Posterior cingulate gyrus (tissue), 11 donors: ENCODE measurements at regions not wholly inside any gene's neighbourhood (a gene's known extent, or its start where the extent isn't known, plus 50 kb on each side); places are given as distances from the start of the nearest gene placed in this dataset.

Source experiments
- DNase-seq, 10 donors: peaks; one replicate each; pipeline versions ENCODE4 v3.0.0 to v3.0.0-alpha.2; 2020 to 2021; ENCODE audit warnings: mixed read lengths in 3 of 10
- intact Hi-C: fragments of 100-400 bp; cut with DNase I; formaldehyde crosslinking; loops from one replicate; pipeline ENCODE4 v1.15.1; 2023

DNA sequence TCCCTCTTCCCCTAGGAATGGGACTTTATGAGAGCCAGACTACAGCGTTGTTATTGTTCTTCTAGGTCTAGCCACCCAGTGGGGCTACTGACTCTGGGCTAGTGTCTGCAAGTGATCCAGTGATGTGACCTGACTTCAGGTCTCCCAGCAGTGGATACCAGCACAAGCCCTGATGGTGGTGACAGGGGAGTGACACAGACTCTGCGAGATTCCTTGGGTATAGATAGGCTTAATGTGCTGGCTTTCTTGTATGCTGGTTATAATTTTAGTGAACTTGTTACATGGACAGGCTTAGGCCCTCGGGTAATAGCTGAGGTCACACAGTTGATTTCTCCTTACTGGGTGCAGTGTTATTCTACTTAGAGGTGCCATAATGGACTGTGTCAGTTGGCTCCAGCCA lies 106.9 kb downstream of the TBC1D30 start:
- intact Hi-C loops: no loop called here
- no peak for DNase-seq

- intact Hi-C loops: no loop called here
- DNase-seq: no peak
Observed at GRCh38 chr12:64931981-64932380, 107.5 kb downstream of the TBC1D30 start.

- no peak for DNase-seq
- intact Hi-C loops: no loop called here
Observed at GRCh38 chr12:64933791-64934190, 109.3 kb downstream of the TBC1D30 start.

GRCh38 chr12:64937452-64937851 lies 113.0 kb downstream of the TBC1D30 start:
- DNase-seq: no peak
- intact Hi-C loops: no loop called here

- no peak for DNase-seq
Observed at GRCh38 chr12:64938179-64938578, 113.7 kb downstream of the TBC1D30 start.

GRCh38 chr12:64943686-64944085 lies 119.2 kb downstream of the TBC1D30 start:
- no peak for DNase-seq
- intact Hi-C loops: no loop called here

More at GRCh38 chr12:64938179-64938578, 113.7 kb downstream of the TBC1D30 start:
- intact Hi-C loops: no loop called here

- intact Hi-C loops: no loop called here
- no peak for DNase-seq
Observed at GRCh38 chr12:64944966-64945365, 120.5 kb downstream of the TBC1D30 start.

DNA sequence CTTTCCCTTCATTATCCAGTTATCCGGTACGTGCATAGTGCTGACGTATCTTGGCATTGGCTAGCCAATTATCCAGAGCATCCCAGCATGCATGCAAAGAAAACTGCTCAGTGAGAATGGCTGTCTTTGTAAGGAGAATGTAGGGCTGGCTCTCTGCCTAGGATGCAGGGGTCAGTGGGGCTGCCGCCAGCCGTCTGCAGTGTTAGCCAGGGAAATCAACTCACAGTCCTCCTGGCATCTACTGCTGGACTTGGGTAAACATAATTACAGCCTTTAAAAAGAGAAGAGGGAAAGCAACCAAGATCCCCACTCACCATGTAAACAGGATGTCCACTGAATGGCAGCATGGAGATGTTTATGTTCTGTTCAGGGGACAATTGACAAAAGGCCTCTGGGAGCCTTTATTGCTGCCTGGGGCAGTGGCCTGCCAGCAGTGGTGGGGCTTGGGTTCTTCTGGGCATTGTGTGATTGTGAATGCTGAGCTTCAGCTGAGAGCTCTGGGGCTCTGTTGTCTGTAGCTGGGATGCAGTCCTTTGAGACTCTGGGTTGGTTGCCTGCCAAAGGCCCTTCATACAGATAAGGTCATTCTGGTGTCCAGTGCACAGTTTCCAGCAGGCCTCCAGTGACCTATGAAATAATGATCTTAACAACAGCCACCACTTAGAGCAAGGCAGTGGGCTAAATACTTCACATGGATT lies 121.8 kb downstream of the TBC1D30 start:
- peak; percentile 67 to 96 (median 77) for DNase-seq
- intact Hi-C loops: no loop called here

DNA sequence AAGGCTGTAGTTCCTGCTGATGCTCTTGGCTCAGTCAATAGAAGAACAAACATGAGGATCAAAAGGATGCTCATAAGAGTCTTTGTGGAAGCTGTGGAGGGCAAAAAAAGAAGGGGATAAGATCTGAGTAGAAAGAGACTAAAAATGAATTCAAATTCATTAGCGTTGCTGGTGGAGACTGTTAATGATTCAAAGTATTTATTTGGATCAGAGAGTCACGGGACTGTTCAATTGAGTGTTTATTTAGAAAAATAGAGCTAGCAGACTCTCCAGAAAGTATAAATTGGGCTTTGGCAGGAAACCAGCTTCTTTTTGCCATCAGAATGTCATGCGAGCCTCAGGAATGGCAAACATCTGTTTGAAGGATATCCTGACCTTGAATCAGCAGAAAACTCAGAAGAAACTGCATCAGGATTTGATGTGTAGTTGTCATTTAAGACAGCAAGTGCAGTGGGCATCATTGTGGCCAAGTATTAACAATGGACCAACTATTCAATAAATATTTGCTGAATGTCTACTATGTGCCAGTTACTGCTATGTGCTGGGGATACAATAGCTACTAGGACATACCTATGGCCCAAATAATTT lies 126.4 kb downstream of the TBC1D30 start:
- intact Hi-C loops: no loop called here
- DNase-seq: no peak

DNA sequence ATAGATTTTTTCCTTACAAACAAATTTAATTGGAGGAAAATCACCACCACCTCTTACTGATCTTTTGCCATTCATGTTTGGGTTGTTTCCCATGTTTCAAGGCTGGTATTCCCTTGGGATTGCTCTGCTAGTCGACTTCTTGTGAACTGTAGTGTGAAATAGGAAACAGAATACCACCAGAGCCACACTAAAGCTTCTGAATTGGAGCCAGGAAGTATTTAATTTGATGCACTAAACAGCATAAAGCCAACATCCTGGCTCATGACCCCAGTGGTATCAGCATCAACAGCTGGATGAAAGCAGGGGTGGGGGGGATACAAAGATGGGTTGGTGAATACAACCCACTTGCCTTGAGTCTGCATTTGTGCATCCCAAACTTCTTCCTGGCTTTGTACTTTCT lies 127.5 kb downstream of the TBC1D30 start:
- intact Hi-C loops: no loop called here

GRCh38 chr12:64955746-64956145 lies 131.3 kb downstream of the TBC1D30 start:
- DNase-seq: no peak
- intact Hi-C loops: no loop called here

More for the DNA sequence above, 127.5 kb downstream of the TBC1D30 start:
- DNase-seq: no peak

DNA sequence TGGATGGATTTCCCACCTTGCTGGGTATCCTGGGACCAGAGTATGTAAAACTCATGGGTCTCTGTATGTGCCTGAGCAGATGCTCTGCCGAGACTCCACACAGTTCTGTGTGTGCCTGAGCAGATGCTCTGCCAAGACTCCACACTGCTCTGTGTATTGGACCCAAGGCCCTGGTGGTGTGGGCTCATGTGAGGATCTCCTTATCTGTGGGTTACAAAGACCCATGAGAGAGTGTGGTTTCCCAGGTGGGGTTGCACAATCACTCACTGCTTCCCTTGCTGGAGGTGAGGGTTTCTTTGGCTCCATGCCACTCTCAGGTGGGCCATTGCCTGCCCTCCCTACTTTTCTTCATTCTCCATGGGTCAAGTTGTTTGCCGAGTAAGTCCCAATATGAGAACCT lies 141.5 kb downstream of the TBC1D30 start:
- intact Hi-C loops: no loop called here
- DNase-seq: no peak

- DNase-seq: no peak
- intact Hi-C loops: no loop called here
Observed at GRCh38 chr12:64968989-64969819, 144.8 kb downstream of the TBC1D30 start.

GRCh38 chr12:64976131-64976530 lies 145.0 kb downstream of the WIF1 start:
- intact Hi-C loops: no loop called here
- no peak for DNase-seq

DNA sequence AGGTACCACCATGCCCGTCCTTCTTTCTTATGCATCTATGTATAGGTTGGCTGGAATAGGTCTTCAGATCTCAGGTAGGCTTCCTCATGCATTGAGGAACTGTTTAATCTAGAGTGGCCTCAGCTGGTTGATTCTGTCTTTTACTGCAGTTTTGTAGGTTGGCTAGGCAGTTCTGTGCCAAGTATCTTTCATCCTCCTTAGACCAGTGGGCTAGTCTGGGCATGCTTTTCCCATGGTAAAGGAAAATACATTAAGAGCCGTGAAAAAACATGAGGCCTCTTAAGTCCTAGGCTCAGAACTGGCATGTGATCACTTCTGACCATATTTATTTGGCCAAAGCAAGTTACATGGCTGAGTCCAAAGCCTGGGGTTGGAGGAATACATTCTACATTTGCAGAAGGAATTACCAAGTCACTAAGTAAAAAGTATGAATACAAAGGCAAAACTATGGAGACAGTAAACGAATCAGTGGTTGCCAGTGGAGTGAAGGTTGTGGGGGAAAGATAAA lies 137.3 kb downstream of the WIF1 start:
- intact Hi-C loops: no loop called here
- no peak for DNase-seq

GRCh38 chr12:64991121-64991611 lies 129.9 kb downstream of the WIF1 start:
- DNase-seq: no peak
- intact Hi-C loops: no loop called here

GRCh38 chr12:64992116-64992515 lies 129.0 kb downstream of the WIF1 start:
- no peak for DNase-seq
- intact Hi-C loops: no loop called here

DNA sequence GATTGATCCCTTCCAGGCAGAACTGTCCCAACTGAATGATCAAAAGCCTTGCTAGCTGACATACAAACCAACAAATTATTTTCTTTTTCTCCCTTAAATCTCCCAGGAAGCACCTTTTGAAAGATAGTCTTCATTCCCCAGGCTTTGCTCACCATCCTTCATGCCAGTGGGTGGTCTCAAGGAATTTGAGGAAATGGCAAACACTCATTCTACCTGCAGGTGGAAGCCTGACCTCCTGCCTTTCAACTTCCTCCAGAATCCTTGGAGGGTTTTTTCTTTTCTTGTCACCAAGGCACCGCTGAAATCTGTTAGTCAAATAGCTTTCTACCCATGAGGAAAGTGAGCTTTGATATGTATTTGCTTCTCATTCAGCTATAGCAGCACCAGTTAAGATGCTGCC lies 128.5 kb downstream of the WIF1 start:
- intact Hi-C loops: no loop called here
- DNase-seq: no peak

DNA sequence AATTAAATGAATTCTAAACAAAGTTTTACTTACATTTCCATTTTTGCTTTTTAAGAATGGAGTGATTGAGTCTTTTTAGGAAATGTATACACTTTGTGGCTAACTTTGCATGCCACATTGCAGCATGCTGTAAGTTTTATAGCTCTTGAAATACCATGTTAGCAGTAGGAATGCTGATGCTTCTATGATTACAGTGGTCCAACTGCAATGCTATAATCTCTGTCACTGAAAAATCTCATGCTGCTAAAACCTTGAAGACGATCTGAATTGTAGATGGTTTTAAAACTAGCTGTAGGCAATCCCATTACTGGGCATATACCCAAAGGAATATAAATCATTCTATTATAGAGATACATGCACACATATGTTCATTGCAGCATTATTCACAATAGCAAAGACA lies 127.6 kb downstream of the WIF1 start:
- DNase-seq: no peak
- intact Hi-C loops: no loop called here

DNA sequence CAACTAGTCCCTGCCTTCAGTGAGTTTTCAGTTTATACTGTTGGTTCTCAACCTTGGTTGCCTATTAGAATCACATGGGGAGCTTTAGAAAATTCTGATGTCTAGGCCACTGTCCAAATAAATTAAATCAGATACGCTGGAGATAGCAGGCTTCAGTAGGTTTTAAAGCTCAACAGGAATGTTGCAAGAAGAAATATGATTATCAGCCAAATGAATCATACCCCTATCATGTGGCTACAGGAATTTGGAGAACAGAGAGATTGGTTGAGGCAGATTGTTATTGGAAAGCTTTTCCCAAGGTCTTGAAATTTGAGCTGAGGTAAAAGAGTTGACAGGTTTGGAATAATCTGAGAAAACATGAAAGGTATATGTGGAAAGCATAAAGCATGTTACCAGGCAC lies 125.3 kb downstream of the WIF1 start:
- DNase-seq: no peak
- intact Hi-C loops: no loop called here

- no peak for DNase-seq
- intact Hi-C loops: no loop called here
Observed at GRCh38 chr12:64997858-64998257, 123.2 kb downstream of the WIF1 start.
